NCI-H345 treated with DMSO at 0.1 percent for 48 hours (cell line): ENCODE measurements at regions not wholly inside any gene's neighbourhood (a gene's known extent, or its start where the extent isn't known, plus 50 kb on each side); places are given as distances from the start of the nearest gene placed in this dataset.
"Not testable (repeated sequence)": the region's sequence is repeated elsewhere in the genome, so short reads cannot be mapped to it uniquely, and the experiment has no call there.

Experiments
- DNase-seq: peaks from one replicate; lab custom pipeline; 2025; ENCODE audit not compliant: unreplicated experiment; lab: John Stamatoyannopoulos, UW

DNA sequence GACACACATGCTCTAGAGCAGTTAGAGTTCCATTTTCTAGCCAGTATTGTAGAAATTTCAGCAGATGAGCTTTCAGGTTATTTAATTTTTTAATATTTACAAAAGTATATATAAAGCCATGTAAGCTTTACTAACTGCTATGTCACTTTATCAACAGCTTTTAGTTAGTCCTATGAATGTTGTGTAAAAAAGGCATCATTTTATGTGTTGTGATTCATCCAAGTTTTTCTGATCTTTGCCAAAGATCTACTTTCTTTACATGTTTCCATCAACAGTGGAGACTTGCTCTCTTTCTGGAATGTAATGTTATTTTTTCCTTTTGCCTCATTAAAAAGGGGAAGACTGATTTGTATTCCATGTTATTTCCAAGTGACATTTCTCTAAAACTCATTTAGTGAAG is 125.2 kb upstream of the TFPI start:
- DNase-seq, result no peak

GRCh38 chr2:187684174-187684573 is 129.9 kb upstream of the TFPI start:
- no peak for DNase-seq

DNA sequence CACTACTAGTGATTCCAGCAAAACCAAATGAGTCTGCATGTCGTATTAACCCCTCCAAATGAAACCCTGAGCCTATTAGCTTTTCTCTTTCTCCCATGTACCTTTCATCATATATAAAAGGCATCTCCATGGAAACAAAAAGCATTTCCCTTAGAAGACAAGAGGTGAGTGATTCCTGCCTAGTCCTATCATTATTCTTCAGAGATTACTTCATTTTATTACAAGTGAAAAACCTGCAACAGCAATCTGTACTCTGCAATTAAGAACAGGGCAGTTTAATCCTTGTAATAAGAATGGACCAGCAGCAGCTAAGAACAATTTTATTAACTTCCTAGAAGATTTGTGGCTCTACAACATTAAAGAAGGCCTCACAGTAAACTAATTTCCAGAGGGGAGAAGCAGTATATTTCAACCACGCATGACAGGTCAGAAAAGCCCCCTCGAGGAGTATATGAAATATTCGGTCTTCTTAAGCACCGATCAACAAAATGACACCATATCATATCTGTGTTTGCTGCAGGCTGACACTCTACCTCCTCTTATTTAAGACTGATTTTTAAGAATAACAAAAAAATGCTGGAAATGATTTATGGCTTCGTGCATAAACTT is 132.3 kb upstream of the TFPI start:
- DNase-seq, result no peak

DNA sequence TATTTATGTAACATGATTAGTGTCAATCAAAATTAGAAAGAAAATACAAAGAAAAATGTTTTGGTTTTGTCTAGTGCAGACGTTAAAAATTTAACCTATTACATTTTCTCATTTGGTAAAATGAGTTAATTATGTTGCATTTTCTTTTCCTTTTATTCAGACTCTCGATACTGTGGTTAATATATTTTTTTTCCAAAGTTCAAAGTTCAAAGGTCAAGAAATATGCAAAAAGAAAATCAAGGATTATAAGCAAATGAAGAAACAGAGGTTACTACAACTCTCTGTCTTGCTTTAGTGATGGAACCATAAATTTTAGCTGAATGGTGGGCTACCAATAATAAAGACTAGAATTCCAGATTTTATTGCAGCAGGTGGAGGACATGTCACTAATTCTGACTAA is 133.3 kb upstream of the TFPI start:
- DNase-seq, result no peak

DNA sequence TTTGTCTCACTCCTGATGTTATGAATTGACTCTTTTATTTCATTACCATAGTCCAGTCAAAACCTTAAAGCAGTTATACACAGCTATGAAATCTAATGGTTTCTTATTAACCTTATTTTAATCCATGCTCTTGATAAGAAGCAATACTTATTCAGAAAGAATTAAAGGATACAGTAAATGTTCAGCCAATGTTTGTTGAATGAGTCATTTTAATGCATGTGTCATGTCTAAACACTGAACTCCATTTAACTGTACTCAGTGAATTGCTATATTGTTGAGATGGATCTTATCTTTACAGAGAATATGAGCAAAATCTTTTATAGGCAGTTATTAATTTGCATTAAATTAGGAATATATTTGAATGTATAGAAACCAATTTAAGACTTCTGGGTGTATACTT is 135.1 kb upstream of the TFPI start:
- no peak for DNase-seq

DNA sequence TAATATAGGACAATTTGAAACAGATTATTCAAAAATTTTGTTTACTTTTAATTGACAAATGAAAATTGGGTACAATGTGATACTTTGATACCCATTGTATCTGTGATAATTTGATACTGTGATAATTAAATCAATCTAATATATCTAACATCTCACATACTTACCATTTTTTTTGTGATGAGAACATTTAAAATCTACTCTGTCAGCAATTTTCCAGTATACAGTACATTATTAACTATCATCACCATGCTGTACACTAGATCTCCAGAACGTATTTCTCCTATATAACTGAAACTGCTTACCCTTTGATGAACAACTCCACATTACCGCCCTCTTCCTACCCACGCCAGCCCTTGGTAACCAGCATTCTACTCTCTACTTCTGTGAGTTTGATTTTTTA is 139.7 kb upstream of the TFPI start:
- no peak for DNase-seq

DNA sequence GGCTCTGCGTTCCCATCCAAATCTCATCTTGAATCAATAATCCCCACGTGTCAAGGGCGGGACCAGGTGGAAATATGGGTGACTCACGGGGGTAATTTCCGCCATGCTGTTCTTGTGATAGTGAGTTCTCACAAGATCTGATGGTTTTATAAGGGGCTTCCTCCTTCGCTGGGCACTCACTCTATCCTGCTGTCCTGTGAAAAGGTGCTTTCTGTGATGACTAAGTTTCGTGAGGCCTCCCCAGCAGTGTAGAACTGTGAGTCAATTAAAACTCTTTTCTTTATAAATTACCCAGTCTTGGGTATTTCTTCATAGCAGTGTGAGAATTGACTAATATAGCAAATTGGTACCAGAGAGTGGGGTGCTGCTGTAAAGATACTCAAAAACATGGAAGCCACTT is 142.4 kb upstream of the TFPI start:
- not testable (repeated sequence) for DNase-seq

GRCh38 chr2:187698374-187699110 is 144.3 kb upstream of the TFPI start:
- no peak for DNase-seq

GRCh38 chr2:187702157-187702556 is 147.9 kb upstream of the TFPI start:
- no peak for DNase-seq

DNA sequence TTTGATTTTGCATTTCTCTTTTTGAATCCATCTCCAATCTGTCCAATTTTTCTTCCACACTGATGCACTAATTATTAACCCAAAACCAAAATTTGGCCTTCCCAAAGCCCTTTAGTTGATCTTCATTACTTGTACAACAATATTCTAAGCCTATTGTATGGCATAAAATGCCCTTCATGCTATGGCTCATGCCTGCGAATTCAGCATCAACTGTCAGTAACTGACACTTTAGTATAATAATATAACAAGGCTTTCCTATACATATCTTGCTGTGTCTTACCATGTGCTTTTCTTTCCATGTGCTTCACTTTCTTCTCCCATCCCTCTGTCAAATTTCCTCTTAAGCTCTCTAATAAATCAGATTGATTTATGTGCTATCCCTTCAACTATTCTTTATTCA is 154.0 kb upstream of the TFPI start:
- DNase-seq, result no peak

DNA sequence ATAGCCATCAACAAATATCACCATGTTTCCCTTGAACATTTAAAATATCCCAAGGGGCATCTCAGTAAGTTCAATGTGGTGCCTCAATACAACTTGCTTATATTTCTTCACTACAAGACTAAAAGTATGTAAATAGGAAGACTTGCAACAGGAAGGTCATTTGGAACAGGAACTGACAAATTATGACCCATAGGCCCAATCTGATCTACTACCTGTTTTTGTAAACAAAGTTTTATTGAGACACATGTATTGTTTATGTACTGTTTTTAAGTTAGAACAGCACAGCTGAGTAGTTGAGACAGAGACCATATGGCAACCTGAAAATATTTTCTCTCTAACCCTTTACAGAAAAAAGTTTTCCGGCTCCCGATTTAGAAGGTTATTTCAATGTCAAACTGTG is 154.8 kb upstream of the TFPI start:
- DNase-seq, result no peak

DNA sequence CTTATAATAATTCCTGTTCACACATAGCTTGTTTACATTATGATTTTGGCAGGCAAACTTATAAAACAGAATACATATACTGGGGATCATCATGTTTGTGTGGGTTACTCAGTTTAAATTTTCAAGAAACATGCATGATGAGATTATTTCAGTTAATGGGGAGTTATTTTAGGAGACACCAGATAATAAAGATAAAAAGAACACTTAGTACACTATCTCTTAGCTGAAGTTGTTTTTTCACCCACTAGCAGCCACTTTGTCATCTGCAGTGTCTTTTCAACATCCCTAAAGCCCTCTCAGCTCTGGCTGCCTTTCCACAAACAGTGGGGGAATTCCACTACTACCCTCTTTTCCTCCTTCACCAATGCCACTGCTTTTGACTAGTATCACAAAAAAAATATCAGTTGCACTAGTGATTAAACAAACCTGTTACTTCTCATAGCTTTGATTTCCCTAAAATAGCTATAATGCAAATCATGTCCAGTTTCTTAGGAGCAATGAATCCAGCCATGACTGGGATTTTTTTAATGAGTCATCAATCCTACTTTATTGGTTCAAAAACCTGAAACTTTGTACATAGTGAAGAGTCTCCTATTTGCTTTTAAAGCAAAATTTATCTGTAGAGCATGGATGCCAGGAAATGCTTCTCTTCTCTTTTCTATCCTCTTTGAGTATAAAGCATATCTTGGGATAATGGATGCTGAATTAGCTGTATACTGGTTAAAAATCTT is 156.7 kb upstream of the TFPI start:
- no peak for DNase-seq

GRCh38 chr2:187715590-187715989 is 161.4 kb upstream of the TFPI start:
- no peak for DNase-seq

DNA sequence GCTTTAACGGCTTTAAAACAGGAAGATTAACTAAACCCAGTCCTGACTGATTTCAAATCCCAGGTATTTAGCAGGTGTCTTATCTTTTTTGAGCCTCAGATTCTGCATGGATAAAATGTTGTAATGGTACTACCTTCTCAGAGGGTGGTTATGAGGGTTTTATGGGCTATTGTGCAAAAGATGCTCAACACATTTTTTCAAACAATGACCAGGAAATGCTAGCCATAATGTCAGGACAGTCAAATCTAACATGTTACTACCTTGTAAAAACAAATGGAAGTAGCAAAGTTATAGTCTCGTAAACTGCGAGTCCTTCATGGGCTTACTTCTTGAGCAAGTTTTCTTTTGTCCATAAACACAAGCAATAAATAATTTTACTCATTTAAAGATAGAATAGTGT is 162.1 kb upstream of the TFPI start:
- no peak for DNase-seq

DNA sequence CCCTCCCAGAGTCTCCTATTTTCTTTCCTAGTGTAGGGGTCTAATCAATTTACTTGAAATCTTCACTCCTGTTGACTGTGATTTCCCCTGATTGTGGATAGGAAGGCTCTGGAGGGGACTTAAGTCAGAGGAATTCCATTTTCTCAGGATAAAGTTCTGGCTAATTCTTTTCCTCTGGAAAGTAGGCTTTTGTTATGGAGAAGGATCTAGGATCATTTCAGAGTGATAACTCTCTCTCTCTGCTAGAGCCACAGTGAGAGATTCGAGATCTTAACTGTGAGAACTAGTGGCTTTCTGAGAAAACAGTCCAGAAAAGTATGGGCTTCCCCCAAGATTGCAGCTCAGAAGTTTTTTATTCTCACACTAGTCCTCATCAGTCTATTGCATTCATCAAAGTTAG is 163.9 kb upstream of the TFPI start:
- no peak for DNase-seq

DNA sequence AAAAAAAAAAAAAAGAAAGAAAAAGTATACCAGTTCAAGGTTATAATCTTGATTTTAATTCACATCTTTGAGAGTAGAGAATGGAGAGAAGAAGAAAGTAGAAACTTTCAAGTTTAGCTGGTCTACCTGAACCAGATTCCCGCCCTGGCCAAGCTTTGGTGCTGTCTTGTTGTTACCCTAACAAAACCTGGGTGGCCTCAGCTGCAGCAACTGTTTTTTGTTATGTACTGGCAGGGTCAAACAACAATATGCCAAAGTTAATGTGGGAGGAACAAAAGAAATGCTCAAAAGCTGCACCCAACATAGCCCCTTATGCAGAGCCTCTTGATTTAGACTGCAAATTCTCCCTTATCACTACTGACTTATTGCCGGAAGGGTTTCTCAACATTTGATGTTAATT is 165.3 kb upstream of the TFPI start:
- no peak for DNase-seq

- DNase-seq, result no peak
Observed at GRCh38 chr2:187748958-187749357, 194.7 kb upstream of the TFPI start.

GRCh38 chr2:187749804-187750431 is 195.7 kb upstream of the TFPI start:
- DNase-seq, result no peak

DNA sequence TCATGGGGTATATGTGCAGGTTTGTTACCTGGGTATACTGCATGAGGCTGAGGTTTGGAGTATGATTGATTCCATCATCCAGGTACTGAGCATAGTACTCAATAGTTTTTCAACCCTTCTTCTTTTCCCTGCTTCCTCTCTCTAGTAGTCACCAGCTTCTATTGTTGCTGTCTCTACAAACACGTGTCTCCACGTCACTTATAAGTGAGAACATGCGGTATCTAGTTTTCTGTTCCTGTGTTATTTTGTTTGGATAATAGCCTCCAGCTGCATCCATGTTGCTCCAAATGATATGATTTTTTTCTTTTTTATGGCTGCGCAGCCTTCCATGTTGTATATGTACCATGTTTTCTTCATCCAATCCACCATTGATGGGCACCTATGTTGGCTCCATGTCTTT is 214.8 kb upstream of the TFPI start:
- no peak for DNase-seq

DNA sequence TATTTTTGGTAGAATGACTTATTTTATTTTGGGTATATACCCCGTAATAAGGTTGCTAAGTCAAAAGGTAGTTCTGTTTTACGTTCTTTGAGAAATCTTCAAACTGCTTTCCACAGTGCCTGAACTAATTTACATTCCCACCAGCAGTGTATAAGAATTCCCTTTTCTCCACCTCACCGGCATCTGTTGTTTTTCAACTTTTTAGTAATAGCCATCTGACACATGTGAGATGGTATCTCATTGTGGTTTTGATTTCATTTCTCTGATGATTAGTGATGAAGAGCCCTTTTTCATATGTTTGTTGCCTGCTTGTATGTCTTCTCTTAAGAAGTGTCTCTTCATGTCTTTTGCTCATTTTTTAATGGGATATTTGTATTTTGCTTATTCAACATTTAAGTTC is 215.2 kb upstream of the TFPI start:
- DNase-seq, result no peak

- no peak for DNase-seq
Observed at GRCh38 chr2:187774551-187775071, 220.4 kb upstream of the TFPI start.

- no peak for DNase-seq
Observed at GRCh38 chr2:187775196-187775595, 221.0 kb upstream of the TFPI start.
